GM10266 (cell line): ENCODE measurements at regions not wholly inside any gene's neighbourhood (a gene's known extent, or its start where the extent isn't known, plus 50 kb on each side); places are given as distances from the start of the nearest gene placed in this dataset.
"Not testable (repeated sequence)": the region's sequence is repeated elsewhere in the genome, so short reads cannot be mapped to it uniquely, and the experiment has no call there.

Experiments
- DNase-seq: peaks from one replicate; pipeline ENCODE4 v3.0.0; 2012; ENCODE audit errors: extremely low spot score
- CTCF ChIP-seq: IDR thresholded peaks from 2 replicates; pipeline ENCODE4 v1.5.1; 2012; ENCODE audit warnings: mild to moderate bottlenecking, low read depth; ENCODE audit not compliant: control insufficient read depth, insufficient read depth; ENCODE audit errors: missing control alignments

GRCh38 chr6:16885411-16886160 is 124.3 kb upstream of the ATXN1 start:
- no peak for DNase-seq
- TF ChIP-seq CTCF = no peak

GRCh38 chr6:16884526-16884925 is 123.3 kb upstream of the ATXN1 start:
- DNase-seq = no peak

GRCh38 chr6:16883414-16883813 is 122.2 kb upstream of the ATXN1 start:
- no peak for DNase-seq
- no peak for TF ChIP-seq CTCF

More at GRCh38 chr6:16884526-16884925, 123.3 kb upstream of the ATXN1 start:
- no peak for TF ChIP-seq CTCF

- DNase-seq = no peak
- no peak for TF ChIP-seq CTCF
Observed at GRCh38 chr6:16882230-16882629, 121.0 kb upstream of the ATXN1 start.

- not testable (repeated sequence) for DNase-seq
Observed at GRCh38 chr6:16876852-16877251, 115.6 kb upstream of the ATXN1 start.

- no peak for DNase-seq
- TF ChIP-seq CTCF = no peak
Observed at GRCh38 chr6:16876201-16876600, 114.9 kb upstream of the ATXN1 start.

- no peak for DNase-seq
- TF ChIP-seq CTCF = no peak
Observed at GRCh38 chr6:16873698-16874097, 112.4 kb upstream of the ATXN1 start.
